ENCODE measurements at regions not wholly inside any gene's neighbourhood (a gene's known extent, or its start where the extent isn't known, plus 50 kb on each side); places are given as distances from the start of the nearest gene placed in this dataset.

DNA sequence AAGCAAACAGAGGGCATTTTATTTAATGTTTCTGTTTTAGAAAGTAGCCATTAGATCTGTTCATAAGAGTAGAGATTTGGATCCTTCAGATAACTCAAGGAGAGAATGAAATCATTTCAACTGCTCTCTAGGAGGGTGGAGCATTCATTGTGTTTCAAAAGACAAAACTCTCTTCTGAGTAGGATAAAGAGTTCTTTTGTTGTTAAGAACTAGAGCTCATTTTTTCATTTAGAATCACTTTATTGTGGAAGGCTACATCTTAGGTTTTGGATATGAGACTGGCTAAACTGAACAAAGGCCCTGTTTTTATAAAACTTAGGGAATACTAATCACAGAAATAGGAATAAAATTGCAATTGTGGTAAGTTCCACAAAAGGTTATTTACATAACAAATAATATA lies 193.9 kb upstream of the PCDH10 start:
- no peak overlapping the region for H3K4me3 ChIP-seq (replicated peaks; ENCODE audit: low read depth, low read length)
- TF ChIP-seq, protein P1, sequence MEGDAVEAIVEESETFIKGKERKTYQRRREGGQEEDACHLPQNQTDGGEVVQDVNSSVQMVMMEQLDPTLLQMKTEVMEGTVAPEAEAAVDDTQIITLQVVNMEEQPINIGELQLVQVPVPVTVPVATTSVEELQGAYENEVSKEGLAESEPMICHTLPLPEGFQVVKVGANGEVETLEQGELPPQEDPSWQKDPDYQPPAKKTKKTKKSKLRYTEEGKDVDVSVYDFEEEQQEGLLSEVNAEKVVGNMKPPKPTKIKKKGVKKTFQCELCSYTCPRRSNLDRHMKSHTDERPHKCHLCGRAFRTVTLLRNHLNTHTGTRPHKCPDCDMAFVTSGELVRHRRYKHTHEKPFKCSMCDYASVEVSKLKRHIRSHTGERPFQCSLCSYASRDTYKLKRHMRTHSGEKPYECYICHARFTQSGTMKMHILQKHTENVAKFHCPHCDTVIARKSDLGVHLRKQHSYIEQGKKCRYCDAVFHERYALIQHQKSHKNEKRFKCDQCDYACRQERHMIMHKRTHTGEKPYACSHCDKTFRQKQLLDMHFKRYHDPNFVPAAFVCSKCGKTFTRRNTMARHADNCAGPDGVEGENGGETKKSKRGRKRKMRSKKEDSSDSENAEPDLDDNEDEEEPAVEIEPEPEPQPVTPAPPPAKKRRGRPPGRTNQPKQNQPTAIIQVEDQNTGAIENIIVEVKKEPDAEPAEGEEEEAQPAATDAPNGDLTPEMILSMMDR (IDR thresholded peaks at IDR 0.05; ENCODE audit: low read length, missing control alignments), result no peak
- no peak for DNase-seq (ENCODE audit: low read depth)

DNA sequence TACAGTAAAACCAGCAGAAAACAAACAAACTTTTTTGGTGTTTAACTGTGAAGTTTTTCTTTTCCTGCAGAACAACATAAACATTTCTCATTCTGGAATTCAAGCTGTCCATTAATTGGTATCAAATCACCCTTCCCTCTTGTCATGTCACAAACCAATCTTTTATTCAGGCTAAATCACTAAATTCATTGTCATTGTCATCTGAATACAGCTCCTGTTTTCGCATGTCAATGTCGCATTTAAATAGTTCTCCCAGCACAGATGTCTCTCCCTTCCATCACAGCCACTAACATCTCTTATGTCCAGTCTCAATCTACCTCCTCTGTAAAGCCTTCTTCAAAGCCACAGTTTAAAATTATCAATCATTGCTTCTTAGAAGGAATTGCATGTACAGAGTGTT lies 192.1 kb upstream of the PCDH10 start:
- TF ChIP-seq, protein P1 (IDR thresholded peaks at IDR 0.05; ENCODE audit: low read length, missing control alignments), result no peak
- no peak overlapping the region for H3K4me3 ChIP-seq (replicated peaks; ENCODE audit: low read depth, low read length)
- DNase-seq (ENCODE audit: low read depth), result no peak

DNA sequence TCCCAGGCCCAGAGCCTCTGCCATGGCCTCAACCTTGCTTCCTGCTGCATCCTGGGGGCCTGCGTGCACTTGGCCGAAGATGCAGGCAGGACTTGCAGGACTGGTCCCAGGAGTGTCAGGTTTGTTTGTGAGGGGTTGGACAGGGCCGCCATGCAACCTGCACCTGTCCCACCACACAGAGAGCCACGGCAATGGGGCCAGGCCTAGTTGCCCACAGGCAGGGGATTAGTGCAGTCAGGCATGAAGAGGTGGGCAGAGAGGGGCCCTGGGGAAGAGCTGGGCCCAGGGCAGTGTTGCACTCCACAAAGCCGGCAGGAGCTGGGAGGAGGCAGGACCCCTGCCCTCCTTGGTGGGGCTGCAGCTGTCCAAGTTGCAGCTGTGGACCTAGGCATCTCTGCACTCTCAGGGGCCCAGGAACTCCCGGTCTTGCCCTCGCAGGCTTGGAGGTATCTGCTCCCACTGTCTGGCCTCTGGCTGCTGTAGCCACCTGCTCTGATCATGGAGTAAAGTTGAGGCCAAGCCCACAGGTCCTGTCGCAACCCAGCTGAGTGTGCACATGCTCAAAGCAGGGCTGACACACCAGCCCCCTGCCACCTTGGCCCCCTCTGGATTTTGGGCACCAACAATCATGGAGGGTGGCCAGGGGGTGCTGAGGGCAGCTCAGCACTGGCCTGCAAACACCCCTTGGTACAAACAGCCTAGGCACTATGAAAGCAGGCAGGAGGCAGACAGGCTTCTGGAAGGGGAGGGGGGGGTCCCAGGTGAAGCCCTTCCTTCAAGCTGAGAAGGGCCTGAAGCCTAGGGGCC lies 190.4 kb upstream of the PCDH10 start:
- TF ChIP-seq, protein P1 (IDR thresholded peaks at IDR 0.05; ENCODE audit: low read length, missing control alignments), result no peak
- H3K4me3 ChIP-seq (replicated peaks; ENCODE audit: low read depth, low read length), result no peak overlapping the region
- DNase-seq (ENCODE audit: low read depth), result no peak

DNA sequence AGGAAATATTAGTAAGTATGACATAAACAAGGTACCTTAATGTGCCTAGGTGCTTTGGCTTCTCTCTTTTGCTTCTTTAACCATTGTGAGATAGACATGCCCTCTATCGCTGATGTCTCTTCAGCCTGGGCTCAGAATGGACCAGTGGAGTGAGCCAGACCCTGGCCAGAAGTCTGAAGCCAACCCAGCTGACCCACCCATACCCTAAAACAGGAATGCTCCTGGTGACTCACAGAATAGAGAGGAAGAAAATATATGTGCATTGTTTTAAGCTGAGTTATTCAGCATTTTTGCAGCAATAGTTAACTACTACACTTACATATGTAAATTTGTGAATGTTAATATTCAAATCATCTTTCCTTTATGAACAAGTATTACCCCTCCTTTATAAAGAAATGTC lies 167.5 kb upstream of the PCDH10 start:
- TF ChIP-seq, protein P1 (IDR thresholded peaks at IDR 0.05; ENCODE audit: low read length, missing control alignments), result no peak

DNA sequence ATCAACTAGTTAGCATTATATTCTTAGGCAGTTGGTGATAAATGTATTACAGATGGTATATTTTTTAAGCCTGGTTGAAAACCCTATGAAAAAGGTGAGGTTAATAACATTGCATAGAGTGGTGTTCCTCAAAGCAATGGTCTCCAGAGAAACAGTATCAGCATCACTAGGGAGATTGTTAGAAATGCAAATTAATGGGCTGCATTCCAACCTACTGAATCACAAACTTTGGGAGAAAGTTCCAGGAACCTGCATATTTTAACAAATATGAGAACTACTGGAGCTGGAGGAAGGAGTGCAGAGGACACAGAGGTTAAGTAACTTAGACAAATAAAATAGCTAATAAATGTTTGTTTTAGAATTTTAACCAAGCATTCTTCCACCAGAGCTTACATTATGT lies 166.9 kb upstream of the PCDH10 start:
- peak; percentile 59 for DNase-seq (ENCODE audit: low read depth)
- TF ChIP-seq, protein P1 (IDR thresholded peaks at IDR 0.05; ENCODE audit: low read length, missing control alignments), result no peak

More for the DNA sequence above, 167.5 kb upstream of the PCDH10 start:
- H3K4me3 ChIP-seq (replicated peaks; ENCODE audit: low read depth, low read length), result no peak overlapping the region
- no peak for DNase-seq (ENCODE audit: low read depth)

DNA sequence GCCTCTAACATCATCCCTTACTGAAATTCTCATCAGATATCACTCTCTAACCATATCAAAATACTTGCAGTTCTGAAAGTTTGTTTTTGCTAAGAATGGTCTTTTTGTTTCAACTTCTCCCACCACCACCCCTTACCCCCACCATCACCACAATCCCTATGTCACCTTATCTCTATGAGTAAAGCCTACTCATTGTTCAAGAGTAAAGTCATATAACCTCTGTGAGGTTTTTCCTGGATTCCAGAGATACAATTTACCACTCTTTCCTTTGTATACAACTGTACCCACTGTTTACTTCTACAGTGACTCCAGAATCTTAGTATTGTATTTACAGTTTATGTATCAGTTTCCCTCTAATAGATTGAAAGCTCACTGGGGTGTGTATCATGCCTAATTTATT lies 158.0 kb upstream of the PCDH10 start:
- no peak overlapping the region for H3K4me3 ChIP-seq (replicated peaks; ENCODE audit: low read depth, low read length)
- TF ChIP-seq, protein P1 (IDR thresholded peaks at IDR 0.05; ENCODE audit: low read length, missing control alignments), result no peak
- peak; percentile 32 for DNase-seq (ENCODE audit: low read depth)

More for the DNA sequence above, 166.9 kb upstream of the PCDH10 start:
- H3K4me3 ChIP-seq (replicated peaks; ENCODE audit: low read depth, low read length), result no peak overlapping the region

DNA sequence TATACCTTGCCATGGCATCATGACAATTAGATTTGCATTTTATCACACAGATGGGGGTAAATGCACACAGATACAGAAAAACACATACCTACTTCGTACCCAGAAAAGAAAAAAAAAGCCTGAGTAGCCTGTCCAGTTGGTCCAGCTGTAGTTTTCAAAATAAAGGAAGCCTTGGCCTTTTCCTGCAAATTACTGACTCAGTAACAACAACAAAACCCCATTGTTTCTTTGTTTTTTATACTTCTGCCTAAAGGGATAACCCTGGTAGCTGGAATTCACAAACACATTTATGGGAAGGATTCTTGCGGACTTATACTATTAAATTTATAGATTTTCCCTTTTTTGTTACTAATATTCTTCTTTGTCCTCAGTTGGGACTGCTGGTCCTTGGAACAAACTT lies 156.4 kb upstream of the PCDH10 start:
- DNase-seq (ENCODE audit: low read depth), result peak; percentile 35
- TF ChIP-seq, protein P1 (IDR thresholded peaks at IDR 0.05; ENCODE audit: low read length, missing control alignments), result no peak
- no peak overlapping the region for H3K4me3 ChIP-seq (replicated peaks; ENCODE audit: low read depth, low read length)
